SH-SY5Y (cell line): ENCODE measurements at regions not wholly inside any gene's neighbourhood (a gene's known extent, or its start where the extent isn't known, plus 50 kb on each side); places are given as distances from the start of the nearest gene placed in this dataset.

Experiments used
- GATA2 ChIP-seq: IDR thresholded peaks from 2 replicates; pipeline ENCODE4 v1.6.1; 2011; ENCODE audit warnings: mild to moderate bottlenecking, low read depth, low read length
- GATA3 ChIP-seq: IDR thresholded peaks from 2 replicates; pipeline ENCODE4 v1.6.1; 2011; ENCODE audit warnings: low read depth, mild to moderate bottlenecking, low read length, moderate library complexity

- no peak for TF ChIP-seq GATA2
- TF ChIP-seq GATA3: no peak
These were observed 575.4 kb upstream of the CADM1 start for GRCh38 chr11:116079580-116079979.
